OCI-LY1 (cell line): ENCODE measurements at regions not wholly inside any gene's neighbourhood (a gene's known extent, or its start where the extent isn't known, plus 50 kb on each side); places are given as distances from the start of the nearest gene placed in this dataset.

Experiments
- H2AFZ ChIP-seq: fragments of 200-600 bp; sonication (generic), shearing (Covaris generic); 2 replicates; pipeline ENCODE4 v1.6.0; 2014; ENCODE audit warnings: antibody characterized with exemption, mild to moderate bottlenecking, low read length
- H3F3A ChIP-seq: fragments of 200-600 bp; sonication (generic), shearing (Covaris generic); 2 replicates; pipeline ENCODE4 v1.6.0; 2014; ENCODE audit warnings: mild to moderate bottlenecking, antibody characterized with exemption, low read length, moderate library complexity; ENCODE audit not compliant: insufficient read depth
- H3K27ac ChIP-seq: fragments of 200-600 bp; sonication (generic); 2 replicates; pipeline ENCODE4 v1.5.1; 2014; ENCODE audit warnings: low read length, mixed run types, mild to moderate bottlenecking, low read depth; ENCODE audit not compliant: poor library complexity, severe bottlenecking
- H3K27me3 ChIP-seq: fragments of 200-600 bp; sonication (generic); 2 replicates; pipeline ENCODE4 v1.6.0; 2014; ENCODE audit warnings: antibody characterized with exemption, mild to moderate bottlenecking, low read length, moderate library complexity; ENCODE audit not compliant: insufficient read depth
- H3K36me3 ChIP-seq: fragments of 200-600 bp; sonication (generic); 2 replicates; pipeline ENCODE4 v1.6.1; 2014; ENCODE audit warnings: mild to moderate bottlenecking, antibody characterized with exemption, low read length, moderate library complexity, mixed read lengths; ENCODE audit not compliant: insufficient read depth
- H3K4me1 ChIP-seq: fragments of 200-600 bp; sonication (generic); 2 replicates; pipeline ENCODE4 v1.5.1; 2014; ENCODE audit warnings: mild to moderate bottlenecking, low read length, moderate library complexity; ENCODE audit not compliant: insufficient read depth, severe bottlenecking
- H3K4me2 ChIP-seq: fragments of 200-600 bp; sonication (generic), shearing (Covaris generic); 2 replicates; pipeline ENCODE4 v1.6.1; 2014; ENCODE audit warnings: low read length
- H3K4me3 ChIP-seq: fragments of 200-600 bp; sonication (generic); 2 replicates; pipeline ENCODE4 v1.5.1; 2014; ENCODE audit warnings: low read length, low read depth, mild to moderate bottlenecking, mixed read lengths; ENCODE audit not compliant: poor library complexity, severe bottlenecking
- H3K79me2 ChIP-seq: fragments of 200-600 bp; shearing (Covaris generic); 2 replicates; pipeline ENCODE4 v1.6.1; 2016; ENCODE audit warnings: mixed run types, low read length, mixed read lengths; ENCODE audit not compliant: insufficient read depth
- H3K9ac ChIP-seq: fragments of 200-600 bp; sonication (generic), shearing (Covaris generic); 2 replicates; pipeline ENCODE4 v1.6.1; 2014; ENCODE audit warnings: mild to moderate bottlenecking, low read length, mixed read lengths
- H3K9me2 ChIP-seq: fragments of 200-600 bp; sonication (generic), shearing (Covaris generic); 2 replicates; pipeline ENCODE4 v1.6.1; 2014; ENCODE audit warnings: low read depth, mild to moderate bottlenecking, low read length, mixed read lengths
- H3K9me3 ChIP-seq: fragments of 200-600 bp; shearing (Covaris generic); 2 replicates; pipeline ENCODE4 v1.6.1; 2014; ENCODE audit warnings: low read length, mixed read lengths
- H4K20me1 ChIP-seq: fragments of 200-600 bp; sonication (generic), shearing (Covaris generic); 2 replicates; pipeline ENCODE4 v1.6.0; 2016; ENCODE audit warnings: mild to moderate bottlenecking, low read length; ENCODE audit not compliant: insufficient read depth
- CTCF ChIP-seq: fragments of 200-600 bp; sonication (generic), shearing (Covaris generic); IDR thresholded peaks from 2 replicates; pipeline ENCODE4 v1.5.1; 2017; ENCODE audit warnings: mild to moderate bottlenecking, antibody characterized with exemption, low read length, moderate library complexity, mixed read lengths
- EZH2 ChIP-seq: fragments of 200-600 bp; sonication (generic), shearing (Covaris generic); IDR thresholded peaks from 2 replicates; pipeline ENCODE4 v1.8.0; 2017; ENCODE audit warnings: borderline replicate concordance, mixed run types, mild to moderate bottlenecking, antibody characterized with exemption, low read length, moderate library complexity, mixed read lengths

DNA sequence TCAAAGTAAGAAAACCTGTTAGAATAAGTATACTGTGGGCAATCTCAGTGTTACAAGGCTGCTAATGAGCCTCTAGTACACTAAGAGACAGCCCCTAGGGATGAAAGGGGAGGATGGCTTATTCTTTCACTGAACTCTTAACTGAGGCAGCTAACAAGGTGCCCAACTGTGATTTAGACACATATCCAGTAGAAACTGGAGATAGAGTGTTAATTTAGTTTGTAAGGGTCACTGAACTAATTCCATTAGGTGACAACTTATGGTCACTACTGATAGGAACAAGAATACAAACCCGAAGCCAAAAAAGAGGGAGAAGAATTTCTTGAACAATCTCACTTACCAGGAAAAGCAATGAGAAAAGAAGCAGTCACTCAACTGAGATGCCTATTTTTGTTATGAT lies 1010.6 kb downstream of the PCDH9 start:
- Histone ChIP-seq H3K36me3 (no peaks in the 10 kb centered on the region), H3K9me2 (no peaks in the 10 kb centered on the region), H3K9ac (no peak overlapping the region), H3K27me3 (no peaks in the 10 kb centered on the region), H3F3A (no peaks in the 10 kb centered on the region), H3K4me3 (no peak overlapping the region), H3K4me2 (no peak overlapping the region), H2AFZ (0 out of 2 replicates have a peak overlapping the region, but pooled peaks have one; percentile 12), H4K20me1 (no peaks in the 10 kb centered on the region), H3K79me2 (no peaks in the 10 kb centered on the region), H3K9me3 (peaks cover 4% of the 10 kb centered on the region), H3K4me1 (peaks cover 59% of the 10 kb centered on the region), H3K27ac (no peak overlapping the region)
- TF ChIP-seq CTCF, result no peak

DNA sequence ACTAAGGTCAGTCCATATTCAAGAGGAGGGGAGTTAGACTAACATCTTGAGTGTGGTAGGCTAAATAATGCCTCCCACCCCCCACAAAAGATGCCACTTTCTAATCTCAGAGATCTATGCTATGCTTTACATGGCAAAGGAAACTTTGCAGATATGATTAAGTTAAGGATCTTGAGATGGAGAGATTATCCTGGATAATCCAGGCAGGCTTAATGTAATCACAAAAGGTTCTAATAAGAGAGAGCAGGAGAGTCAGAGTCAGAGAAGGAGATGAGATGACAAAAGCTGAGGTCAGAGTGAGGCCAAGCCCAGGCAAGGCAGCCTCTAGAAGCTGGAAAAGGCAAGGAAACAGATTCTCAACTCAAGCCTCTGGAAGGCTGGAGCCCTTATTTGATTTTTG lies 1011.6 kb downstream of the PCDH9 start:
- Histone ChIP-seq H3K27ac (no peak overlapping the region), H3K9me3 (peaks cover 4% of the 10 kb centered on the region), H3K4me1 (peaks cover 49% of the 10 kb centered on the region), H2AFZ (peak overlapping the region; percentile 1; the same call in 1 of the 2 replicates), H3K9ac (no peak overlapping the region), H3K79me2 (no peaks in the 10 kb centered on the region), H3K9me2 (no peaks in the 10 kb centered on the region), H3F3A (no peaks in the 10 kb centered on the region), H3K36me3 (no peaks in the 10 kb centered on the region), H4K20me1 (no peaks in the 10 kb centered on the region), H3K4me3 (no peak overlapping the region), H3K27me3 (no peaks in the 10 kb centered on the region), H3K4me2 (no peak overlapping the region)
- TF ChIP-seq CTCF (no peak), EZH2 (no peak)

GRCh38 chr13:66216728-66217127 lies 1013.4 kb downstream of the PCDH9 start:
- peak overlapping the region; percentile 18; the same call in 1 of the 2 replicates for H3K4me2 ChIP-seq
- H3K4me1 ChIP-seq, result peaks cover 32% of the 10 kb centered on the region
- H3F3A ChIP-seq, result no peaks in the 10 kb centered on the region
- H3K79me2 ChIP-seq, result no peaks in the 10 kb centered on the region
- H3K9me3 ChIP-seq, result no peaks in the 10 kb centered on the region; the same call in 1 of the 2 replicates
- H3K27me3 ChIP-seq, result no peaks in the 10 kb centered on the region
- TF ChIP-seq EZH2, result no peak
- no peak for TF ChIP-seq CTCF
- no peaks in the 10 kb centered on the region for H4K20me1 ChIP-seq
- H3K27ac ChIP-seq, result no peak overlapping the region
- H3K36me3 ChIP-seq, result no peaks in the 10 kb centered on the region
- no peak overlapping the region for H3K4me3 ChIP-seq
- peak overlapping the region; percentile 96 for H2AFZ ChIP-seq
- H3K9ac ChIP-seq, result no peak overlapping the region
- no peaks in the 10 kb centered on the region for H3K9me2 ChIP-seq
